Prostate gland (tissue), 2 donors: ENCODE measurements at regions not wholly inside any gene's neighbourhood (a gene's known extent, or its start where the extent isn't known, plus 50 kb on each side); places are given as distances from the start of the nearest gene placed in this dataset.

Experiments
- CTCF ChIP-seq, 4 experiments: fragments of 200-600 bp in 2 of 4; fragments of 450-650 bp in 2 of 4; sonication (generic) in 2 of 4; IDR thresholded peaks; 1 replicate in 3 of 4; 2 replicates in 1 of 4; pipeline ENCODE4 v1.5.1; 2016 to 2019; ENCODE audit warnings: antibody characterized with exemption in 4 of 4, mild to moderate bottlenecking in 2 of 4, moderate library complexity in 2 of 4
- POLR2A ChIP-seq: fragments of 450-650 bp; IDR thresholded peaks from one replicate; pipeline ENCODE4 v1.6.1; 2016; ENCODE audit warnings: antibody characterized with exemption, mild to moderate bottlenecking
- POLR2AphosphoS5 ChIP-seq: sonication (generic); formaldehyde crosslinking; IDR thresholded peaks from one replicate; pipeline ENCODE4 v1.6.1; 2017; ENCODE audit warnings: antibody characterized with exemption

- TF ChIP-seq CTCF (IDR thresholded peaks at IDR 0.05), result no peak
- no peak for TF ChIP-seq POLR2A
- no peak for TF ChIP-seq POLR2AphosphoS5
Observed at GRCh38 chr20:53748821-53749421, 155.3 kb upstream of the ZNF217 start.
